ENCODE measurements at regions not wholly inside any gene's neighbourhood (a gene's known extent, or its start where the extent isn't known, plus 50 kb on each side); places are given as distances from the start of the nearest gene placed in this dataset.

DNA sequence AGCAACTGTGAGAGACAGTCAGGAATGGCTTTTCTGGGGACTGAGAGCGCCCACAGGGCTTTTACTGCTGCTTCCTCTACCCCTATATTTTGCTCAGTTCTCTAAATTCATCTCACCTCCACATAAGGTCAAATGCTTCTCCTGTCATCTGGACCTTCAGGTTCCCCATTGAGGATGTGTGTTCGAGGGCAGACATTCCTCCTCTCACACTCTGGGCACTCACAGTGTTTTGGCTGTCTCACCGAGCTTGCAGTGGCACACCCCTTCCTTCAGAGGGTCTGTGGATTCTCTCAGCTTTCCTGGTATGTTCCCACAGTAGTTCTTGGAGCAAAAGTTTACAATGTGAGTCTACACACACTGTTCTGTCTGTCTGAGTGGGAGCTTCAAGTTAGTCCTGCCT lies 127.8 kb upstream of the GLRA1 start:
- TF ChIP-seq FOS (IDR thresholded peaks at IDR 0.05; ENCODE audit: borderline replicate concordance, insufficient read depth, low read length), result no peak
- no peak for TF ChIP-seq POLR2AphosphoS5 (IDR thresholded peaks at IDR 0.05; ENCODE audit: insufficient read depth, low read depth, low read length)
- TF ChIP-seq EZH2 (IDR thresholded peaks at IDR 0.05; ENCODE audit: borderline replicate concordance, low read depth, low read length, severe bottlenecking), result no peak
- TF ChIP-seq, protein P1, sequence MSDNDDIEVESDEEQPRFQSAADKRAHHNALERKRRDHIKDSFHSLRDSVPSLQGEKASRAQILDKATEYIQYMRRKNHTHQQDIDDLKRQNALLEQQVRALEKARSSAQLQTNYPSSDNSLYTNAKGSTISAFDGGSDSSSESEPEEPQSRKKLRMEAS (IDR thresholded peaks at IDR 0.05; ENCODE audit: insufficient read depth, insufficient read length), result no peak
- TF ChIP-seq GATA2 (IDR thresholded peaks at IDR 0.05; ENCODE audit: insufficient read depth, insufficient read length, low read depth, low read length), result no peak
- TF ChIP-seq, protein P2, sequence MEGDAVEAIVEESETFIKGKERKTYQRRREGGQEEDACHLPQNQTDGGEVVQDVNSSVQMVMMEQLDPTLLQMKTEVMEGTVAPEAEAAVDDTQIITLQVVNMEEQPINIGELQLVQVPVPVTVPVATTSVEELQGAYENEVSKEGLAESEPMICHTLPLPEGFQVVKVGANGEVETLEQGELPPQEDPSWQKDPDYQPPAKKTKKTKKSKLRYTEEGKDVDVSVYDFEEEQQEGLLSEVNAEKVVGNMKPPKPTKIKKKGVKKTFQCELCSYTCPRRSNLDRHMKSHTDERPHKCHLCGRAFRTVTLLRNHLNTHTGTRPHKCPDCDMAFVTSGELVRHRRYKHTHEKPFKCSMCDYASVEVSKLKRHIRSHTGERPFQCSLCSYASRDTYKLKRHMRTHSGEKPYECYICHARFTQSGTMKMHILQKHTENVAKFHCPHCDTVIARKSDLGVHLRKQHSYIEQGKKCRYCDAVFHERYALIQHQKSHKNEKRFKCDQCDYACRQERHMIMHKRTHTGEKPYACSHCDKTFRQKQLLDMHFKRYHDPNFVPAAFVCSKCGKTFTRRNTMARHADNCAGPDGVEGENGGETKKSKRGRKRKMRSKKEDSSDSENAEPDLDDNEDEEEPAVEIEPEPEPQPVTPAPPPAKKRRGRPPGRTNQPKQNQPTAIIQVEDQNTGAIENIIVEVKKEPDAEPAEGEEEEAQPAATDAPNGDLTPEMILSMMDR (IDR thresholded peaks at IDR 0.05; ENCODE audit: extremely low read depth in 1 of 2, insufficient read depth in 1 of 2, low read depth in 1 of 2, low read length in 2 of 2), result no peak
- no peak for TF ChIP-seq JUN (IDR thresholded peaks at IDR 0.05; ENCODE audit: borderline replicate concordance, insufficient read depth, insufficient read length, low read depth)
- no peak for TF ChIP-seq MYC (IDR thresholded peaks at IDR 0.05; ENCODE audit: low read depth, low read length)
- dilution Hi-C loops (cut with MboI; ENCODE audit: extremely low pct_ligation_motif_present, low sequenced_read_pairs), result no loop called here
- H3K4me2 ChIP-seq (ENCODE audit: insufficient read depth, low read length), result no peak overlapping the region
- no peak overlapping the region for H2AFZ ChIP-seq (ENCODE audit: low read depth, low read length)
- no peaks in the 10 kb centered on the region for H3K79me2 ChIP-seq (ENCODE audit: control insufficient read depth, insufficient read depth, low read length)
- intact Hi-C loops (cut with micrococcal nuclease), result no loop called here
- no peaks in the 10 kb centered on the region for H3K9me1 ChIP-seq (replicated peaks; ENCODE audit: control insufficient read depth, extremely low read depth, insufficient read depth, low read length)
- CTCF ChIA-PET, result no interaction called here
- POLR2A ChIA-PET, result no interaction called here
- no peaks in the 10 kb centered on the region for H3K36me3 ChIP-seq (ENCODE audit: control insufficient read depth in 2 of 2, extremely low read depth in 1 of 2, insufficient read depth in 2 of 2, low read length in 2 of 2)
- H3K27ac ChIP-seq (ENCODE audit: insufficient read depth, low read depth, low read length), result no peak overlapping the region
- BruUV-seq (replicated peaks), result no TSS peak
- no peak overlapping the region for H3K4me3 ChIP-seq (replicated peaks in 1 of 3; ENCODE audit: insufficient read depth in 1 of 3, low read depth in 1 of 3, low read length in 3 of 3)
- DNase-seq (ENCODE audit: low read depth, low spot score), result no peak
- no peak for FAIRE-seq
- no peak overlapping the region for H3K9ac ChIP-seq (replicated peaks; ENCODE audit: extremely low read depth, insufficient read depth, low read length)
- H4K20me1 ChIP-seq (replicated peaks; ENCODE audit: control insufficient read depth, extremely low read depth, insufficient read depth, low read length), result no peaks in the 10 kb centered on the region
- H3K27me3 ChIP-seq (ENCODE audit: control insufficient read depth in 2 of 2, insufficient read depth in 2 of 2, low read length in 2 of 2), result no peaks in the 10 kb centered on the region
- no peaks in the 10 kb centered on the region for H3K9me3 ChIP-seq (replicated peaks; ENCODE audit: control insufficient read depth, insufficient read depth, low read length)
- H3K4me1 ChIP-seq (ENCODE audit: control insufficient read depth, extremely low read depth, insufficient read depth, low read length), result no peaks in the 10 kb centered on the region

Measured in endothelial cell of umbilical vein (primary cell).